Body of pancreas (tissue), 4 donors: ENCODE measurements at regions not wholly inside any gene's neighbourhood (a gene's known extent, or its start where the extent isn't known, plus 50 kb on each side); places are given as distances from the start of the nearest gene placed in this dataset.

Source experiments
- POLR2A ChIP-seq, 3 donors: fragments of 450-650 bp; IDR thresholded peaks; one replicate each; pipeline ENCODE4 v1.6.1; 2016; ENCODE audit warnings: antibody characterized with exemption in 3 of 3, mild to moderate bottlenecking in 2 of 3
- TF ChIP-seq, protein P1 (sequence below), 7 experiments: fragments of 450-650 bp in 4 of 7; fragments of 200-600 bp in 3 of 7; sonication (generic) in 3 of 7; IDR thresholded peaks; one replicate each; pipeline ENCODE4 v1.5.1; 2016 to 2019; ENCODE audit warnings: antibody characterized with exemption in 7 of 7

DNA sequence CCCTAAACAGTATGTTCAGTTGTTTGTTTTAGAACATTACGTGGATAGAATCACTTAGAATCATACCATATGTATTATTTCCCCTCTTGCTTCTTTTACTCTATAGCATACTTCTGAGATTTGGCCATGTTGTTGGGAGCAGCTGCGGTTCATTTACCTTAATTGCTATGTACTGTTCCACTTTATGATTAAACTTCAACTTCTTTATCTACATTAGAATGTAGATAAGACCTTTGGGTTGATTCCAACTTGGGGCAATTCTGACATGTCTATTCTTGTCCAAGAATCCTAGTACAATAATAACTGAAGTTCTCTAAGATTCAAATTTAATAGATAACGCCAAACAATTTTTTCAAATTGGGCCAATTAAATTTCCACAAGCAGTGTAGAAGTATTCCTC lies 80.7 kb downstream of the GRIN2B start:
- TF ChIP-seq, protein P1, sequence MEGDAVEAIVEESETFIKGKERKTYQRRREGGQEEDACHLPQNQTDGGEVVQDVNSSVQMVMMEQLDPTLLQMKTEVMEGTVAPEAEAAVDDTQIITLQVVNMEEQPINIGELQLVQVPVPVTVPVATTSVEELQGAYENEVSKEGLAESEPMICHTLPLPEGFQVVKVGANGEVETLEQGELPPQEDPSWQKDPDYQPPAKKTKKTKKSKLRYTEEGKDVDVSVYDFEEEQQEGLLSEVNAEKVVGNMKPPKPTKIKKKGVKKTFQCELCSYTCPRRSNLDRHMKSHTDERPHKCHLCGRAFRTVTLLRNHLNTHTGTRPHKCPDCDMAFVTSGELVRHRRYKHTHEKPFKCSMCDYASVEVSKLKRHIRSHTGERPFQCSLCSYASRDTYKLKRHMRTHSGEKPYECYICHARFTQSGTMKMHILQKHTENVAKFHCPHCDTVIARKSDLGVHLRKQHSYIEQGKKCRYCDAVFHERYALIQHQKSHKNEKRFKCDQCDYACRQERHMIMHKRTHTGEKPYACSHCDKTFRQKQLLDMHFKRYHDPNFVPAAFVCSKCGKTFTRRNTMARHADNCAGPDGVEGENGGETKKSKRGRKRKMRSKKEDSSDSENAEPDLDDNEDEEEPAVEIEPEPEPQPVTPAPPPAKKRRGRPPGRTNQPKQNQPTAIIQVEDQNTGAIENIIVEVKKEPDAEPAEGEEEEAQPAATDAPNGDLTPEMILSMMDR (IDR thresholded peaks at IDR 0.05), result no peak
- no peak for TF ChIP-seq POLR2A (IDR thresholded peaks at IDR 0.05)
